GM04504 (cell line): ENCODE measurements at regions not wholly inside any gene's neighbourhood (a gene's known extent, or its start where the extent isn't known, plus 50 kb on each side); places are given as distances from the start of the nearest gene placed in this dataset.
A peak's percentile ranks its signal among the peaks of the same experiment; 100 is the strongest.

Experiments used
- DNase-seq: peaks from one replicate; pipeline ENCODE4 v3.0.0-alpha.2; 2012; ENCODE audit warnings: low read depth

GRCh38 chr7:18413447-18413846, 82.1 kb upstream of the HDAC9 start:
- no peak for DNase-seq

DNA sequence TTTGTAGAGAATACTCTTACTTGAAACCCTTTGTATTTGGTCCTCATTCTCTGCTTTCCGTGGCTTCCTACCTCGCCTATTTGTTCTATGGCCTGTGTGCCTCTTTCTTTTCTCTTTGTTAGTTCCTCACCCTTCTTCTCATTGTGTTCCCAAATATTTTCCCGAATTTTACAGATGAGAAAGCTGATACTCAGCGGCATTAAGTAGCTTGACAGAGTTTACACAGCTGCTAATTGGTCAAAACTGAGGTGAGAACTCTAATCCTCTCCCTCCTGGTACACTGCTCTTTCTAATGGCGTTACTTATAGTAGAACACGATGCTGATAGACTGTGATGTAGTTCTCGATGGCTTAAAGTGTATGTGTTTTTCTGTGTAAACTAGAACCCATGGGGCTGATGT, 80.7 kb upstream of the HDAC9 start:
- no peak for DNase-seq

DNA sequence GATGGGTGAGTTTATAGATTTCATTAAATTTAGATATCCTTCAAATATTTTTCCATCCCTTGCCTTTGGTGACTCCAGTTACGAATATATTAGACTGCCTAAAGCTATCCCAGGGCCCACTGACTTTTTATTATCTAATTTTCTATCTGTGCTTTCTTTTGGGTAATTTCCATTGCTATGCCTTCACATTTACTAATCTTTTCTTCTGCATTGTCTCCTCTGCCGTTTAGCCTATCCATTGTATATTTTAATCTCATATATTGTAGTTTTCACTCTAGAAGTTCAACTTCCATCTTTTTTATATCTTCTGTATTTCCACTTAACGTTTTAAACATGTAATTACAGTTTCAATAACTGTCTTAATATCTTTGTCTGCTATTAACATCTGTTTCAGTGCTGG, 78.6 kb upstream of the HDAC9 start:
- DNase-seq = no peak

DNA sequence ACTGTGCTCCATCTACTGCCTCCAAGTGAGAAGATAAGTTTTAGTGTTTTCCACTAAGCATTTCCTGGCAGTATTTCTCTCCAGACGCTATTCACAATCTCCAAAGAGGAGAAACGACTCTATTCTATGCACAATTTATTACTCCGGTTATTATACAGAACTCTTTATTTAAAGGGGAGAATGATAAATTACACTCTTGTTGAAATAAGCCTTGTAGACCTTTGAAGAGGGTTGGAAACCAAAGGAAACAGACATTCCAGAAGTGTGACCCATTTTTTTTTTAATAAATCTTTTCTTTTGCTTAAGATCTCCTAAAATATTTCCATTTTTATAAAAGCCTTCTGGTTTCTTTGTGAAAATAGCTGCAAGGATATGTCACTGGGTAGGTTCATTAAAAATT, 76.1 kb upstream of the HDAC9 start:
- DNase-seq = no peak

DNA sequence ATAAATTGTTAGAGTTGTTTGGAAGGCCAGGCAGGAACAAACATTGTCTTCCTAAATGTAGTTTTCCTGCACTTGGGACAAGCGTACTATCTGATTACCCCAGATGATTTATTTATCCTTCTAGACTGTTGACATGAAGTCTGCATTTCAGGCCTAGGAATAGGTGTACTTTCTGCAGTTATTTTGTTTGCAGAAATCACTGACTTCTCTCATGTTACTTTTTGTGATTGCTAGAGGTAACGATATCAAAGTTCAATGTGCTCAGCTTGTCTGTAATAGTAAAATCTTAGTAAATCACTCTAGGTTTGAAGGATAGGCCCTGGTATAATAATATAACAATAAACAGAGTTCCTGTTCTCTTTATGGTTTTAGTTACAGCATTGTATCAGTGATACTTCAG, 75.4 kb upstream of the HDAC9 start:
- no peak for DNase-seq

- DNase-seq = no peak
These were observed 74.8 kb upstream of the HDAC9 start for GRCh38 chr7:18420748-18421147.

DNA sequence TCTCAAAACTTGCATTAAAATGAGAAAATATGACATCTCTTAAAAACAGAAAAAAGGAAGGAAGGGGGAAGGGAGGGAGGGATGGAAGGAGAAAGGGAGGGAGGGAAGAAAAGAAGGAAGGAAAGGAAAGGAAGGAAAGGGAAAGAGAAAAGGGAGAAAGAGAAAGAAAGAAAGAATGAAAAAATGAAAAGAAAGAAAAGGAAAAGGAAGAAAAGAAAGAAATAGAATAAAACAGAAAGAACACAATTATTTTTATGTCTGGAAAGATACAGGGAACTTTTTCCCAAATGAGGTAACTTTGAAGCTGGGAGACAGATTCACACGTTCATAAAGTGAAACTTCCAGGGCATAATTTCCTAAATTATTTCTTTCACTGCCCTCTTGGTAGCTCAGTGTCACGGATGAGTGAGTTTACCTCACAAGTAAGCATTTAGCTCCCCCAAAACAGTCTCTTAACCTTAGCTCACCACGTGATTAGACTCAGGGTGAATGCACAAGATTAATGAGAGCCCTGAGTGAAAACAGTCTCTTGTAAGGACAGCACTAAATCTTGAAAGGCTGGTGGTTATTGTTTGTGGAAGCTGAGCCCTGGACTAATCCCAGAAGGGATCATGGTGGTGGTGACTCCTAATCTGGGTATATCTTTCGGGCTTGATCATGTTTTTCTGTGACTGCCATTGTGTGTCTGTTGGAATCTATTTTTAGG, 74.1 kb upstream of the HDAC9 start:
- no peak for DNase-seq

GRCh38 chr7:18425227-18425626, 70.3 kb upstream of the HDAC9 start:
- no peak for DNase-seq

GRCh38 chr7:18425838-18426445, 69.6 kb upstream of the HDAC9 start:
- no peak for DNase-seq

- DNase-seq = peak; percentile 73
These were observed 68.9 kb upstream of the HDAC9 start for GRCh38 chr7:18426564-18427226.

DNA sequence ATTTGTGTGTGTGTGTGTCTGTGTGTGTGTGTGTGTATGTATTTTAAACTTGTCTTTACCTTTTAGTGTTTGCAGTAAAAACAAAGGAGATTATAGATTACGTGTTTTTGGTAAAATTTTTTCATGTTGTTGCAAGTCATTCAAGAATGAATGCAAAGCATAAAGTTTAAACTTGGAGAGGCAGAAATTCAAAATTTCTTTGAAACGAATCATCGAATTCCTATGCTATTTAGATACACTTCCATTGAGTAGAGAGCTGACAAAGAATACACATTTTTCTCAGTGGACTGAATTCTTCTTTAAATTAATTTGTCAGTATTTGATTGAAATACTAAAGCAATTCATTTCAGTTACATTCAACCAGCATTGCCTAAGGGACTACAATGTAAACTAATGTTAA, 66.0 kb upstream of the HDAC9 start:
- no peak for DNase-seq

- no peak for DNase-seq
These were observed 64.7 kb upstream of the HDAC9 start for GRCh38 chr7:18430810-18431209.

GRCh38 chr7:18434171-18434570, 61.4 kb upstream of the HDAC9 start:
- DNase-seq = no peak

DNA sequence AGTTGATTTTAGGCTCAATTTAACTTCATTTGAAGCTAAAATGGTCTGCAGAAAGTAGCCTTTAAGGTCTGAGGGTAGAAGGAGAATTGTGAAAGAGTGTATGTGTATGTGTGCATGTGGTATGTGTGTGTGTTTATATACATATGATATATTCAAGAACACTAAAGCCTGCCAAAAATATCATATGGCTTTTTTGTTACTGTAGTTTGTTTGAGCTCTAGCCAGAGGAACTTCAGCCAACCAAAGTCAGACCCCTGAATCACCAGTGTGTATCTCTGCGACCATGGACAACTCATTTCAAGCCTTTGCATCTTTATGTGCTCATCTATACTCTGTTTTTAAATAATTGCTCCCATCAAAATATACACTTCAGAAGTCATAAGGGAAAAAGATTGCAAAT, 58.4 kb upstream of the HDAC9 start:
- no peak for DNase-seq

- DNase-seq = no peak
These were observed 54.6 kb upstream of the HDAC9 start for GRCh38 chr7:18440934-18441333.

- DNase-seq = no peak
These were observed 50.7 kb upstream of the HDAC9 start for GRCh38 chr7:18444826-18445225.

- DNase-seq = no peak
These were observed 50.1 kb upstream of the HDAC9 start for GRCh38 chr7:18445483-18445882.
